Parathyroid adenoma (tissue), 2 donors: ENCODE measurements at regions not wholly inside any gene's neighbourhood (a gene's known extent, or its start where the extent isn't known, plus 50 kb on each side); places are given as distances from the start of the nearest gene placed in this dataset.
"Not testable (repeated sequence)": the region's sequence is repeated elsewhere in the genome, so short reads cannot be mapped to it uniquely, and the experiment has no call there.

Experiments
- H2AFZ ChIP-seq: fragments of 300-600 bp; sonication (generic); one replicate; pipeline ENCODE4 v1.7.0; 2017; ENCODE audit warnings: antibody characterized with exemption, mild to moderate bottlenecking
- H3K27ac ChIP-seq: fragments of 300-600 bp; sonication (generic); one replicate; pipeline ENCODE4 v1.7.0; 2017
- H3K27me3 ChIP-seq: fragments of 300-600 bp; sonication (generic); one replicate; pipeline ENCODE4 v1.7.0; 2017; ENCODE audit warnings: low read length; ENCODE audit not compliant: control insufficient read depth, insufficient read depth
- H3K36me3 ChIP-seq: fragments of 300-600 bp; sonication (generic); one replicate; pipeline ENCODE4 v1.7.0; 2017; ENCODE audit warnings: low read length; ENCODE audit not compliant: control insufficient read depth, insufficient read depth
- H3K4me1 ChIP-seq: fragments of 300-600 bp; sonication (generic); one replicate; pipeline ENCODE4 v1.7.0; 2017; ENCODE audit warnings: control low read depth
- H3K4me2 ChIP-seq: fragments of 300-600 bp; sonication (generic); one replicate; pipeline ENCODE4 v1.7.0; 2017; ENCODE audit warnings: low read length
- H3K4me3 ChIP-seq: fragments of 300-600 bp; sonication (generic); one replicate; pipeline ENCODE4 v1.7.0; 2017; ENCODE audit warnings: low read depth, low read length
- H3K79me2 ChIP-seq: fragments of 300-600 bp; sonication (generic); one replicate; pipeline ENCODE4 v1.7.0; 2017; ENCODE audit warnings: control low read depth
- H3K9ac ChIP-seq: fragments of 300-600 bp; sonication (generic); one replicate; pipeline ENCODE4 v1.7.0; 2017; ENCODE audit warnings: mild to moderate bottlenecking
- H3K9me3 ChIP-seq: fragments of 300-600 bp; sonication (generic); one replicate; pipeline ENCODE4 v1.7.0; 2017; ENCODE audit warnings: low read length; ENCODE audit not compliant: control insufficient read depth
- TF ChIP-seq, protein P1 (sequence below): fragments of 300-600 bp; sonication (generic); IDR thresholded peaks from one replicate; pipeline ENCODE4 v1.7.0; 2017; ENCODE audit warnings: antibody characterized with exemption, mild to moderate bottlenecking
- donor health status: primary hyperparathyroidism.

DNA sequence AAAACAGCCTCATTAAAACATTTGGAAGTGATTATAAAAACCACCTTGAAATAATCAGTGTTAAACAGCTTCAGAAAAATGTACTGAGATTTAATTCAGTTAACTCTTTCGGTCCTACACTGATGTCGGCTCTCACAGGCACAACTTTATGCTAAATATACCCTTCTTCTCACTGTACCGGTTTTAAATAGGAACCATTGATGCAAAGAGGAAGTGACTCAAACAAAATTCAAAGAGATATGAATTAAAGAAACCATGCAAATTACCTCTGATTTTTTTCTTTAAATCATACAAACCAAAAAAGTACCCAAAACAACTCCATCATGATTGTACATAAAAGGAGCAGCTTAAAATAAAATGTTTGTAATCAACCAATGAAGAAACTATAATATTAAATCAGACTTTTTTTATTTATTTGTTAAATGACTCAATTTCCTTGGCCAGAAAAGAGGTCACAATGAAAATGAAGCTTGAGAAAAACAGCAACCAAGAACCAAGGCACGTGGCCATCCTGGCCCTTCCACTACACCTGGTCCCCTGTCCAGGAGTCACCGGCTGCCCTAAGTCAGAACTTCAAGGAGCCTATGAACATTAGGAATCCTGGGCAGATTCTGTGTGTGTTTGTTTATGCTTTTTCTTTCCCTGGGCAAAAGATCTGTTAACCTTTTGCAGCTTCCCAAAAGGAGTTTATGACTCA, 73.0 kb upstream of the CABCOCO1 start:
- Histone ChIP-seq H3K9ac (no peak overlapping the region), H3K9me3 (no peaks in the 10 kb centered on the region), H3K4me2 (no peak overlapping the region), H3K36me3 (no peaks in the 10 kb centered on the region), H3K4me3 (no peak overlapping the region), H3K27ac (no peak overlapping the region), H3K4me1 (no peaks in the 10 kb centered on the region), H3K27me3 (no peaks in the 10 kb centered on the region), H2AFZ (no peak overlapping the region), H3K79me2 (no peaks in the 10 kb centered on the region)
- TF ChIP-seq, protein P1, sequence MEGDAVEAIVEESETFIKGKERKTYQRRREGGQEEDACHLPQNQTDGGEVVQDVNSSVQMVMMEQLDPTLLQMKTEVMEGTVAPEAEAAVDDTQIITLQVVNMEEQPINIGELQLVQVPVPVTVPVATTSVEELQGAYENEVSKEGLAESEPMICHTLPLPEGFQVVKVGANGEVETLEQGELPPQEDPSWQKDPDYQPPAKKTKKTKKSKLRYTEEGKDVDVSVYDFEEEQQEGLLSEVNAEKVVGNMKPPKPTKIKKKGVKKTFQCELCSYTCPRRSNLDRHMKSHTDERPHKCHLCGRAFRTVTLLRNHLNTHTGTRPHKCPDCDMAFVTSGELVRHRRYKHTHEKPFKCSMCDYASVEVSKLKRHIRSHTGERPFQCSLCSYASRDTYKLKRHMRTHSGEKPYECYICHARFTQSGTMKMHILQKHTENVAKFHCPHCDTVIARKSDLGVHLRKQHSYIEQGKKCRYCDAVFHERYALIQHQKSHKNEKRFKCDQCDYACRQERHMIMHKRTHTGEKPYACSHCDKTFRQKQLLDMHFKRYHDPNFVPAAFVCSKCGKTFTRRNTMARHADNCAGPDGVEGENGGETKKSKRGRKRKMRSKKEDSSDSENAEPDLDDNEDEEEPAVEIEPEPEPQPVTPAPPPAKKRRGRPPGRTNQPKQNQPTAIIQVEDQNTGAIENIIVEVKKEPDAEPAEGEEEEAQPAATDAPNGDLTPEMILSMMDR: no peak

DNA sequence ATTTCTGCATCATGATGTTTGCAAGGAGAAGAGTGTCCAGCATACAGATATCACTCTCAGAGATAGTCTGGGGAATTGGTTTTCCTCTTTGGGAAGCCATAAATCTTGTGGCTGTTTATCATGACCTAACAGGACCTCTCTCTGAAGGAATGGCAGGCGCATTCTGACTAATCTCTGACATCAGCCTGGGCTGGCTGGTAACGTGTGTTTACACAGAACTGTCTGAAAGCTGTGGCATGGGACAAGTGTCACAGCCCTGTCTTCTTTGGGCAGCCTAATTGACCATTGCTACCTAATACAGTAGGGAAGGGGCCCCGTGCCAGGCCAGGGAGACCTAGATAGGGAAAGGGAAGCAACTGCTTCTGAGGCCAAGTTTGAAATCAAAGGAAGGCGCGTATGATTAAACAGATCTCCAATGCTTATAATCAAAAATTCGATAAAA, 73.9 kb upstream of the CABCOCO1 start:
- no peak overlapping the region for H3K4me2 ChIP-seq
- no peak overlapping the region for H2AFZ ChIP-seq
- H3K9me3 ChIP-seq: no peaks in the 10 kb centered on the region
- H3K79me2 ChIP-seq: no peaks in the 10 kb centered on the region
- H3K36me3 ChIP-seq: no peaks in the 10 kb centered on the region
- H3K4me3 ChIP-seq: no peak overlapping the region
- TF ChIP-seq, protein P1: no peak
- no peaks in the 10 kb centered on the region for H3K27me3 ChIP-seq
- no peak overlapping the region for H3K27ac ChIP-seq
- no peak overlapping the region for H3K9ac ChIP-seq
- no peaks in the 10 kb centered on the region for H3K4me1 ChIP-seq

DNA sequence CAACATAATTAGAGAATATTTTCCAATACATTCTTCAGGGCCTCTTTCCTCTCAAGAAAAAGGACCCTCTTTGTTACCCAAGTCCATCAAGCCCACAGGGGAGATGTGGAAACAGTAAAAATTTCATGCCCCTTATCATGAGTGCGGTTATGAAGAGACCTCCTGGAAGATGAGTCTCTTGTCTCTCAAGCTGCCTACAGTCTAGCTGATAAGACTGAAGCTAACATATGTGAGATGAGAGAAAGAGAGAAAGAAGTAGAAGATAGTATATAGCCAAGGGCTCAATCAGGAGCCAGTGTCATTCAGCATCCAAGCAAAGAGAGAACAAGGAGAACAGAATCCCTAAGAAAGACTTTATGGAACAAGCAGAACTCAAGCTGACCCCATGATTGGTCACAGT, 75.9 kb upstream of the CABCOCO1 start:
- no peak overlapping the region for H2AFZ ChIP-seq
- no peak overlapping the region for H3K4me3 ChIP-seq
- no peaks in the 10 kb centered on the region for H3K36me3 ChIP-seq
- no peaks in the 10 kb centered on the region for H3K27me3 ChIP-seq
- H3K79me2 ChIP-seq: no peaks in the 10 kb centered on the region
- H3K4me1 ChIP-seq: no peaks in the 10 kb centered on the region
- H3K9me3 ChIP-seq: no peaks in the 10 kb centered on the region
- H3K27ac ChIP-seq: no peak overlapping the region
- no peak overlapping the region for H3K9ac ChIP-seq
- no peak overlapping the region for H3K4me2 ChIP-seq
- TF ChIP-seq, protein P1: no peak

DNA sequence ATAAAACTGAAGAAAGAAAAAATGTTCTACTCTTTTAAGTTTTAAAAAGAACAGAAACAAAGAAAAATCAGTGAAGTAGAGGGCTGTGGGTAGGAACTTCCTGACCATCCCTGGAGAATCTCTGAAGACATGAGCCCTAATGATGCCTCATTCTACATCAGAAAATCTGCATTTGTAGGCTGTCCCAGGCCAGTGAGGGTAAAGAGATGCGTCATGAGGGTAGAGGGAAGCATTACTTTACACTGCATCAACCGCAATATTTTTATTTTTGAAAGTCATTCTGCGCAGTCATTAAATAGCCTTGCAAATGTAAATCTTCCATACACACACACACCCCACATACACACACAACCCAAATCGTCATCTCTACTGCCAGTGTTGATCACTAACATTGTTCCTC, 82.1 kb upstream of the CABCOCO1 start:
- Histone ChIP-seq H2AFZ (no peak overlapping the region), H3K4me2 (no peak overlapping the region), H3K9me3 (no peaks in the 10 kb centered on the region), H3K27ac (no peak overlapping the region), H3K9ac (no peak overlapping the region), H3K4me1 (no peaks in the 10 kb centered on the region), H3K27me3 (no peaks in the 10 kb centered on the region), H3K4me3 (no peak overlapping the region), H3K79me2 (no peaks in the 10 kb centered on the region), H3K36me3 (no peaks in the 10 kb centered on the region)
- TF ChIP-seq, protein P1: no peak

DNA sequence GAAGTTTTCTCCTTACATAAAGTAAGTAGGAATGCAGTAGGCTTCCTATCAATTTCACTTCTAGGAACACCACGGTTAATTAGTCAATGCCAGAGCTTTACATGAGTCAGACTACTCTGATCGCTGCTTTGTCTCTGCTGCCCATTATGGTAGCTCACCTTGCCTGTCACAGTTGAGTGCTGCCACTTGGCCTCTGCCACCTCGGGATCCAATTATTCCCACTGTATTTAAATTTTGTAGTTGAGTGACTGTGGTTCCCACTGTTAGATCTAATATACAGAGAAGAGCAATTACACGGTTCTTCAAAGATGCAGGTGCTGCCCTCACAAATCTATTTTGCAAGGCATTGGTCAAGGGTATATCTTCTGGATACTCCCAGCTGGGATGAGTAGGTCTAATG, 92.5 kb upstream of the CABCOCO1 start:
- not testable (repeated sequence) for H3K4me3 ChIP-seq, H3K4me2 ChIP-seq, H3K79me2 ChIP-seq, H3K27me3 ChIP-seq, H3K36me3 ChIP-seq, H3K9ac ChIP-seq, H3K4me1 ChIP-seq, H3K9me3 ChIP-seq, H2AFZ ChIP-seq, H3K27ac ChIP-seq
